Neural crest cell (in vitro differentiated cells): ENCODE measurements at regions not wholly inside any gene's neighbourhood (a gene's known extent, or its start where the extent isn't known, plus 50 kb on each side); places are given as distances from the start of the nearest gene placed in this dataset.

Source experiments
- DNase-seq: peaks from one replicate; pipeline ENCODE4 v3.0.0; 2021; ENCODE audit warnings: low read depth, mixed read lengths, low spot score
- H3K27ac Mint-ChIP-seq: one replicate; pipeline ENCODE4 v1.8.0; 2021; ENCODE audit warnings: mild to moderate bottlenecking, mixed read lengths; ENCODE audit not compliant: unreplicated experiment
- H3K27me3 Mint-ChIP-seq: 2 replicates; pipeline ENCODE4 v1.8.0; 2021; ENCODE audit warnings: low read depth, mild to moderate bottlenecking, mixed read lengths
- H3K36me3 Mint-ChIP-seq: 2 replicates; pipeline ENCODE4 v1.8.0; 2021; ENCODE audit warnings: low read depth, mild to moderate bottlenecking, mixed read lengths
- H3K4me1 Mint-ChIP-seq: 2 replicates; pipeline ENCODE4 v1.8.0; 2021; ENCODE audit warnings: mixed read lengths
- H3K4me3 Mint-ChIP-seq: one replicate; pipeline ENCODE4 v1.8.0; 2021; ENCODE audit warnings: mild to moderate bottlenecking, mixed read lengths
- H3K9me3 Mint-ChIP-seq: 2 replicates; pipeline ENCODE4 v1.8.0; 2021; ENCODE audit warnings: mixed read lengths
- CTCF ChIP-seq: fragments of 200-600 bp; sonication (generic); conservative IDR thresholded peaks from 2 replicates; pipeline ENCODE4 v1.5.0; 2021; ENCODE audit warnings: antibody characterized with exemption, mild to moderate bottlenecking

GRCh38 chr2:147530033-147530432 lies 314.8 kb upstream of the ACVR2A start:
- Mint-ChIP-seq H3K27ac (no peak overlapping the region), H3K36me3 (no peaks in the 10 kb centered on the region), H3K4me3 (no peak overlapping the region), H3K9me3 (no peaks in the 10 kb centered on the region), H3K27me3 (no peaks in the 10 kb centered on the region), H3K4me1 (peaks cover 21% of the 10 kb centered on the region)
- DNase-seq, result no peak
- TF ChIP-seq CTCF, result no peak

GRCh38 chr2:147525819-147526489 lies 318.9 kb upstream of the ACVR2A start:
- Mint-ChIP-seq H3K27ac (no peak overlapping the region), H3K36me3 (peaks cover 2% of the 10 kb centered on the region), H3K9me3 (peaks cover 4% of the 10 kb centered on the region), H3K4me1 (no peaks in the 10 kb centered on the region), H3K4me3 (no peak overlapping the region), H3K27me3 (no peaks in the 10 kb centered on the region)
- DNase-seq, result no peak
- no peak for TF ChIP-seq CTCF

- DNase-seq, result no peak
- TF ChIP-seq CTCF, result no peak
- H3K4me3 Mint-ChIP-seq, result no peak overlapping the region
- peaks cover 2% of the 10 kb centered on the region for H3K36me3 Mint-ChIP-seq
- H3K27me3 Mint-ChIP-seq, result no peaks in the 10 kb centered on the region
- H3K4me1 Mint-ChIP-seq, result no peaks in the 10 kb centered on the region
- H3K27ac Mint-ChIP-seq, result no peak overlapping the region
- peaks cover 4% of the 10 kb centered on the region for H3K9me3 Mint-ChIP-seq
These were observed 319.9 kb upstream of the ACVR2A start for GRCh38 chr2:147524912-147525311.

GRCh38 chr2:147523415-147523814 lies 321.4 kb upstream of the ACVR2A start:
- Mint-ChIP-seq H3K9me3 (peaks cover 4% of the 10 kb centered on the region), H3K27ac (peak overlapping the region; percentile 38), H3K4me3 (no peak overlapping the region), H3K36me3 (peaks cover 2% of the 10 kb centered on the region), H3K27me3 (no peaks in the 10 kb centered on the region), H3K4me1 (no peaks in the 10 kb centered on the region)
- TF ChIP-seq CTCF, result no peak
- DNase-seq, result no peak

GRCh38 chr2:147521936-147522335 lies 322.9 kb upstream of the ACVR2A start:
- H3K36me3 Mint-ChIP-seq, result peaks cover 2% of the 10 kb centered on the region

More at GRCh38 chr2:147521936-147522335, 322.9 kb upstream of the ACVR2A start:
- peaks cover 4% of the 10 kb centered on the region for H3K9me3 Mint-ChIP-seq
- H3K27ac Mint-ChIP-seq, result no peak overlapping the region
- H3K4me3 Mint-ChIP-seq, result no peak overlapping the region
- no peak for DNase-seq
- H3K27me3 Mint-ChIP-seq, result no peaks in the 10 kb centered on the region
- H3K4me1 Mint-ChIP-seq, result no peaks in the 10 kb centered on the region
- no peak for TF ChIP-seq CTCF
